ENCODE measurements at regions not wholly inside any gene's neighbourhood (a gene's known extent, or its start where the extent isn't known, plus 50 kb on each side); places are given as distances from the start of the nearest gene placed in this dataset.

GRCh38 chr3:5277612-5278236 lies 90.2 kb downstream of the EDEM1 start:
- TF ChIP-seq CTCF (conservative IDR thresholded peaks at IDR 0.05), result no peak
- Histone ChIP-seq H3K9me2 (ENCODE audit: insufficient read depth) (no peaks in the 10 kb centered on the region), H3K27ac (no peak overlapping the region), H3K4me3 (no peak overlapping the region), H3K36me3 (ENCODE audit: low read depth) (no peaks in the 10 kb centered on the region), H3K9me3 (ENCODE audit: insufficient read depth, low read depth) (no peaks in the 10 kb centered on the region), H3K79me2 (ENCODE audit: low read depth) (no peaks in the 10 kb centered on the region), H4K20me1 (ENCODE audit: insufficient read depth) (no peaks in the 10 kb centered on the region), H3K27me3 (ENCODE audit: insufficient read depth, low read depth) (no peaks in the 10 kb centered on the region), H2AFZ (no peak overlapping the region), H3K4me2 (no peak overlapping the region), H3K4me1 (replicated peaks; ENCODE audit: insufficient read depth) (no peaks in the 10 kb centered on the region), H3F3A (ENCODE audit: insufficient read depth, low read depth) (no peaks in the 10 kb centered on the region)
- ChIA-PET CTCF (no interaction called here), POLR2A (ENCODE audit: unreplicated experiment) (no interaction called here)
- BruUV-seq (replicated peaks), result no TSS peak
- intact Hi-C loops (cut with micrococcal nuclease; ENCODE audit: unreplicated experiment), result no loop called here
- DNase-seq, result no peak

- TF ChIP-seq EZH2 (IDR thresholded peaks at IDR 0.05; ENCODE audit: low read depth) (no peak), CTCF (conservative IDR thresholded peaks at IDR 0.05) (no peak)
- Histone ChIP-seq H3K27me3 (ENCODE audit: insufficient read depth, low read depth) (no peaks in the 10 kb centered on the region), H3K36me3 (ENCODE audit: low read depth) (no peaks in the 10 kb centered on the region), H3K79me2 (ENCODE audit: low read depth) (no peaks in the 10 kb centered on the region), H3K9me3 (ENCODE audit: insufficient read depth, low read depth) (no peaks in the 10 kb centered on the region), H3K4me3 (no peak overlapping the region), H3F3A (ENCODE audit: insufficient read depth, low read depth) (no peaks in the 10 kb centered on the region), H3K4me1 (replicated peaks; ENCODE audit: insufficient read depth) (no peaks in the 10 kb centered on the region), H3K4me2 (no peak overlapping the region), H2AFZ (no peak overlapping the region), H3K9me2 (ENCODE audit: insufficient read depth) (no peaks in the 10 kb centered on the region), H4K20me1 (ENCODE audit: insufficient read depth) (no peaks in the 10 kb centered on the region), H3K27ac (no peak overlapping the region)
- intact Hi-C loops (cut with micrococcal nuclease; ENCODE audit: unreplicated experiment), result no loop called here
- DNase-seq, result no peak
- no TSS peak for BruUV-seq (replicated peaks)
- CTCF ChIA-PET, result no interaction called here
- POLR2A ChIA-PET (ENCODE audit: unreplicated experiment), result no interaction called here
Measured at GRCh38 chr3:5278666-5279065, 91.2 kb downstream of the EDEM1 start.

- no peak for DNase-seq
- H4K20me1 ChIP-seq (ENCODE audit: insufficient read depth), result no peaks in the 10 kb centered on the region
- H3K4me3 ChIP-seq, result no peak overlapping the region
- no peak overlapping the region for H3K27ac ChIP-seq
- no peaks in the 10 kb centered on the region for H3K9me2 ChIP-seq (ENCODE audit: insufficient read depth)
- H3K4me1 ChIP-seq (replicated peaks; ENCODE audit: insufficient read depth), result no peaks in the 10 kb centered on the region
- no peaks in the 10 kb centered on the region for H3K27me3 ChIP-seq (ENCODE audit: insufficient read depth, low read depth)
- H3K4me2 ChIP-seq, result no peak overlapping the region
- H3F3A ChIP-seq (ENCODE audit: insufficient read depth, low read depth), result no peaks in the 10 kb centered on the region
- CTCF ChIA-PET, result no interaction called here
- POLR2A ChIA-PET (ENCODE audit: unreplicated experiment), result no interaction called here
- H3K79me2 ChIP-seq (ENCODE audit: low read depth), result no peaks in the 10 kb centered on the region
- no peak for TF ChIP-seq CTCF (conservative IDR thresholded peaks at IDR 0.05)
- TF ChIP-seq EZH2 (IDR thresholded peaks at IDR 0.05; ENCODE audit: low read depth), result no peak
- BruUV-seq (replicated peaks), result no TSS peak
- H2AFZ ChIP-seq, result no peak overlapping the region
- H3K9me3 ChIP-seq (ENCODE audit: insufficient read depth, low read depth), result no peaks in the 10 kb centered on the region
- no peaks in the 10 kb centered on the region for H3K36me3 ChIP-seq (ENCODE audit: low read depth)
- intact Hi-C loops (cut with micrococcal nuclease; ENCODE audit: unreplicated experiment), result no loop called here
Measured at GRCh38 chr3:5282703-5283102, 95.2 kb downstream of the EDEM1 start.
